NOMO-1 (cell line): ENCODE measurements at regions not wholly inside any gene's neighbourhood (a gene's known extent, or its start where the extent isn't known, plus 50 kb on each side); places are given as distances from the start of the nearest gene placed in this dataset.

Source experiments
- DNase-seq, 2 experiments: peaks; one replicate each; lab custom pipeline; 2025; ENCODE audit not compliant: unreplicated experiment in 2 of 2; lab: John Stamatoyannopoulos, UW

GRCh38 chr10:123567984-123568739 lies 98.0 kb upstream of the GPR26 start:
- DNase-seq, result no peak

- DNase-seq, result no peak
Observed at GRCh38 chr10:123568751-123569150, 97.4 kb upstream of the GPR26 start.

- no peak for DNase-seq
Observed at GRCh38 chr10:123569436-123570035, 96.6 kb upstream of the GPR26 start.

DNA sequence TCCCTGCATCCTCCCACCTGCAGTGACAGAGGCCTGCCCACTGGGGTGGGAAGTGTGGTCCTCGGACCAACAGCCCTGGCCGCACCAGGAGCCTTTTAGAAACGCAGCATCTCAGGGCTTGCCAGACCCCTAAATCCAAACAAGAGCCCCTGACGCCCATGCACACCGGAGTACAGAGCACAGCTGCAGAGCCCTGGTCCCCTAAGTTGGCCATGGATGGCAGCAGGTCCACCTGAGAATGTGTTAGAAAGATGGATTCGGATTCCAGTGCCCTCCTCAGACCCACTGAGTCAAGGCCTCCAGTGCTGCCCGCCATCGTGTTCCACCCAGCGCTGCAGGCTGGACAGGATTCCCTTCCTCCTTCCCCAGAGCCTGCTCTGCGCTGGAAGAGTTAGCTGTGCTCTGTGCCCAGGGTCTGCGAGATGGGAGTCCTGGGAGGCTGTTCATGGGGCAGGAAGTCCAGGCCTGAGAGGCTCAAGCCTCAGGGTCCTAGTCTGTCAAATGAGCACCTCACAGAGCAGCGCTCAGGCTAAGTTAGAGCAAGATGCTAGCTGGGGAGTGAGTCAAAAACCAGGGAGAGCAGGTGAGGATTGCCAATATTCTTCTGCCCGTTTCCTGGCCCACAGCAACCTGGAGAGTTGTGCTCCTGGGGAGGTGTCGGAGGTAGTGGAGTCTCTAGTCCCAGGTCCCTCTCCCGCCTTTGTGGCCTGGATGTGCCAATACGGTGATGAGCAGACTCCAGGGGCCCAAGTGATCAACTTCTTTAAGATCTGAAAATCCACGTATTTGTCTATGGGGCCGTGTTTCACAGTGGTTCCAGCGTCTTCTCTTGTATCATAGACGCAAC lies 95.9 kb upstream of the GPR26 start:
- no peak for DNase-seq

GRCh38 chr10:123570898-123571515 lies 95.1 kb upstream of the GPR26 start:
- no peak for DNase-seq

- DNase-seq, result no peak
Observed at GRCh38 chr10:123571978-123572377, 94.2 kb upstream of the GPR26 start.

GRCh38 chr10:123573236-123574108 lies 92.7 kb upstream of the GPR26 start:
- peak in 1 of 2 experiments; percentile 24 for DNase-seq

GRCh38 chr10:123574109-123574698 lies 92.0 kb upstream of the GPR26 start:
- no peak for DNase-seq

DNA sequence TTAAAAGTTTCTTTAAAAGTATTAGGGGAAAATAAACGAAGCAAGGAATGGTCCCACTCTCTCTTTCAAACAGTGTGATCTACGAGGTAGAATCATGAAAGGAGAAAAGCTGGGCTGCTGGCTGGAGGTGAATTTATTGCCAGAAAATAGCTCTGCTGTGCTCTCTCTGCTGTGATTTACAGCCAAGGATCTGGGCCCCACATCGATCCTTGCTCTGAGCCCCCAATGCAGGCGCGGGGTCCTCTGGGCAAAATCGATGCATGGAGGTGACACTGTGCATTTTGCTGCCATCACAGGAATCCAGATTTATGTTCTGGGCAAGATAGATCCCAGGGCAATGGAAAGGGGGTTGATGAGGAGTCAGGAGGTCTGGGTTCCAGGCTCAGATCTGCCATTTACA lies 91.0 kb upstream of the GPR26 start:
- DNase-seq, result no peak

- DNase-seq, result no peak
Observed at GRCh38 chr10:123576706-123577105, 89.4 kb upstream of the GPR26 start.

- DNase-seq, result no peak
Observed at GRCh38 chr10:123577921-123578461, 88.2 kb upstream of the GPR26 start.

DNA sequence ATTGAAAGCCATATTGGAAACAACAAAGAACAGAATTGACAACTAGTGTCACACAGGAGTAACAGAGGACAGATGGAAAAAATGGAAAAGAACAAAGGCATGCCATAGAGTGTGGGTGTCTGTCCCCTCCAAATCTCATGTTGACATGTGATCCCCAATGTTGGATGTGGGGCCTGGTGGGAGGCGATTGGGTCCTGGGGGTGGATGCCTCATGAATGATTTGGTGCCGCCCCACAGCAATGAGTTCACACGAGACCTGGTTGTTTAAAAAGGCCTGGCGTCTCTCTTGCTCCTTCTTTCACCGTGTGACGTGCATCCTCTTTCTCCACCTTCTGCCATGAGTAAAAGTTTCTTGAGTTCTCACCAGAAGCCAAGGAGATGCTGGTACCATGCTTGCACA lies 87.4 kb upstream of the GPR26 start:
- DNase-seq, result no peak

GRCh38 chr10:123579675-123580074 lies 86.5 kb upstream of the GPR26 start:
- DNase-seq, result no peak

GRCh38 chr10:123580426-123580825 lies 85.7 kb upstream of the GPR26 start:
- no peak for DNase-seq

- no peak for DNase-seq
Observed at GRCh38 chr10:123581656-123582055, 84.5 kb upstream of the GPR26 start.

DNA sequence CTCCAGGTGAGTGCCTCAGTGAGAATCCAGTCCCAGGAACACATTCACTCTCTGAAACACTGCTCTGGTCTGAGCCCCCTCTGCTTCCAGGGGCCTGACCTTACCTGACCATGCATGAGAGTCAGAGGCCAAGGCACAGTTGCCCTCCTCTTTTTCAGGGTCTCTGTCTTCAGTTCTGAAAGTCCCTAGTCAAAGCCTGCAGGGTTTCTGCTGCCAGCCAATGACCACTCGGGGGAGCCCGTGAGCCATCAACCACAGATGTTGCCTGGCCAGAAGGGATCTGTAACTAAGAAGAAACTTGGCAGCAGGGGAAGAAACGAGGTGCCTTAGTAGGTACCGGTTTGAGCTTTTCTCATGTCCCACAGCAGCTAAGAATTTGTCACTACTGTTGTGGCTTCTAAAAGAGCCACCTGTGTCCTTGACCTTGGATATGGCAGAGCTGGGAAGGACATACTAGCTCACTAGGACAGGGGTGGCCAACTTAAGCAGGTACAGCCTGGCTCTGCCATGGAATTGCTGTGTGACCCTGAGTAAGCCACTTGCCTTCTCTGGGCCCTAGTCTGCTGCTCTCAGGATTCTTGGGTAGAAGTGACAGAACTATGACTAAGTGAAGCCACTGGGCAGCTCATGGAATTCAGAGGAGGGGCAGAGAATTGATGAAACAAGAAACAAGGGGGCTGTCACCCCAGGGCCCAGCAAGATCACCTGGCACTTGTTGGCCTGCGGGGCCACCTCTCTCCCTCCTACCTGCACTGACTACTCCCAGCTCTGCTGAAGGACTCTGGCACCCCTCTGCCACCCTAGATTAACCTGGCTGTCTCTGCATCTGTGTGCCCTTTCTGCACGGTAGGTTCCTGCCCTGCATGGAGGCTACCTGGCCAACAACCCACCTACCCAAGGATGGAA lies 83.8 kb upstream of the GPR26 start:
- peak; percentile 17 to 52 for DNase-seq

DNA sequence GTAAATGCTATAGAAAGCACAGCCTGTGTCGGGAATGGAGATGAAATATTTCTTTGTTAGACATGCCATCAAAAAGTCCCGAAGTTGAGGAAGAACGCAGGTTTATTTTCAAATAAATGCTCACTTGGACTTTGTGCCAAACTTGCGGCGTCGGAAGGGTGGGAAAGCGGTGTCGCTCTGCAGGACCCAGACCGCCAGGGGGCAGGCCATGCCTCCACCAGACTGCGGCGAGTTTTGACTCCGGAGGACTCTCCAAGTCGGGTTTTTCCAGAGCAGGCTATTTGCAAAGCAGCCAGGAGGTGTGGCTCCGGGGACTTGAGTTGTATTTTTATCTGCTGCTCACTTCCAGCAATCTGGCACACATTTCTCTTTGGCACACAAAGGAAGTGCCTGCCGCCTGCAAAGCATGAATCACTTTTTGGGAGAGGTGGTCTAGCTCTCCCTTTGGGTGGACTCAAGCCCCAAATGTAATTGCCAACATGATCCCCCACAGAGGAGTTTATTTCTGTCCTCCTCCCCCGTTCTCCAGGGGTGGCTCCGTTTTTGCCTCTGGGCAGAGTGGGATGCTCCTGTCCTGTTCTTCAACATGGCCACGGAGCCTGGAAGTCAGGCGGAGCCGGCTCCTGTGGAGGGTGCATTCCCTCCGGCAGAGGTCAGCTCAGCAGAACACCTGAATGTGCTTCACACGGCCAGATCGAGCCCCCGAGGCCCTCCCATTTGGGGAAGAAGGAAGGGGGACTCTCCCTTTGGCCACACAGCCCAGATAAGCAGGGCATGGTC lies 82.3 kb upstream of the GPR26 start:
- peak in 1 of 2 experiments; percentile 4 for DNase-seq

- DNase-seq, result no peak
Observed at GRCh38 chr10:123584419-123584775, 81.8 kb upstream of the GPR26 start.
